ENCODE measurements at regions not wholly inside any gene's neighbourhood (a gene's known extent, or its start where the extent isn't known, plus 50 kb on each side); places are given as distances from the start of the nearest gene placed in this dataset.

GRCh38 chr5:128904805-128905567, 60.3 kb upstream of the SLC27A6 start:
- no peaks in the 10 kb centered on the region for H3K27me3 ChIP-seq (ENCODE audit: insufficient read depth, low read length)
- H2AFZ ChIP-seq (ENCODE audit: low read depth, low read length), result no peak overlapping the region
- no peaks in the 10 kb centered on the region for H3K9me3 ChIP-seq (ENCODE audit: low read length)
- H3K4me3 ChIP-seq (ENCODE audit: low read length), result no peak overlapping the region
- no peaks in the 10 kb centered on the region for H3K4me1 ChIP-seq (ENCODE audit: insufficient read depth, low read length)
- no peaks in the 10 kb centered on the region for H3K36me3 ChIP-seq (ENCODE audit: insufficient read depth, low read length)

GRCh38 chr5:128905568-128906110, 59.6 kb upstream of the SLC27A6 start:
- no peak overlapping the region for H2AFZ ChIP-seq (ENCODE audit: low read depth, low read length)
- no peaks in the 10 kb centered on the region for H3K4me1 ChIP-seq (ENCODE audit: insufficient read depth, low read length)
- H3K4me3 ChIP-seq (ENCODE audit: low read length), result no peak overlapping the region
- no peaks in the 10 kb centered on the region for H3K36me3 ChIP-seq (ENCODE audit: insufficient read depth, low read length)
- H3K27me3 ChIP-seq (ENCODE audit: insufficient read depth, low read length), result no peaks in the 10 kb centered on the region
- no peaks in the 10 kb centered on the region for H3K9me3 ChIP-seq (ENCODE audit: low read length)

GRCh38 chr5:128913551-128913950, 51.7 kb upstream of the SLC27A6 start:
- no peak overlapping the region for H3K4me3 ChIP-seq (ENCODE audit: low read length)
- H3K27me3 ChIP-seq (ENCODE audit: insufficient read depth, low read length), result no peaks in the 10 kb centered on the region
- H3K4me1 ChIP-seq (ENCODE audit: insufficient read depth, low read length), result no peaks in the 10 kb centered on the region
- H3K9me3 ChIP-seq (ENCODE audit: low read length), result no peaks in the 10 kb centered on the region
- H2AFZ ChIP-seq (ENCODE audit: low read depth, low read length), result no peak overlapping the region
- H3K36me3 ChIP-seq (ENCODE audit: insufficient read depth, low read length), result no peaks in the 10 kb centered on the region
